ENCODE measurements at regions not wholly inside any gene's neighbourhood (a gene's known extent, or its start where the extent isn't known, plus 50 kb on each side); places are given as distances from the start of the nearest gene placed in this dataset.

DNA sequence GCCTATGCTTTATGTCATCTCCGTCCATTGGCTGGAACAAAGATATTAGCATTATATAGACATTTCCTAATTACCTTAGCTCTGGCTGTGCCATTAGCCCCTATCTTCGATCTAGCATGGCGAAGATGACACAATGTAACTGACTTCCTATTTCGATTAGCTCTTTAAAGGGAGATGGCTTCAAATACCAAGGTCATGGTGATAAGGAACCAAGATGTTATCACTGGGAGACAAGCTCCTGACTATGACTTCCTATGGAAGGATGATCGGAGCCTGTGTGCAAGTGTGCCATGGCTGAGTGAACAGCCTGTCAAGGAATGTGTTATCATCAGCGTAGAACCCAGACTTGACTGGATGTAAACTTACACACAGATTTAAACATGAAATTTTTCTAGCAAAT, 602.1 kb downstream of the PSAT1 start:
- TF ChIP-seq, protein P1, sequence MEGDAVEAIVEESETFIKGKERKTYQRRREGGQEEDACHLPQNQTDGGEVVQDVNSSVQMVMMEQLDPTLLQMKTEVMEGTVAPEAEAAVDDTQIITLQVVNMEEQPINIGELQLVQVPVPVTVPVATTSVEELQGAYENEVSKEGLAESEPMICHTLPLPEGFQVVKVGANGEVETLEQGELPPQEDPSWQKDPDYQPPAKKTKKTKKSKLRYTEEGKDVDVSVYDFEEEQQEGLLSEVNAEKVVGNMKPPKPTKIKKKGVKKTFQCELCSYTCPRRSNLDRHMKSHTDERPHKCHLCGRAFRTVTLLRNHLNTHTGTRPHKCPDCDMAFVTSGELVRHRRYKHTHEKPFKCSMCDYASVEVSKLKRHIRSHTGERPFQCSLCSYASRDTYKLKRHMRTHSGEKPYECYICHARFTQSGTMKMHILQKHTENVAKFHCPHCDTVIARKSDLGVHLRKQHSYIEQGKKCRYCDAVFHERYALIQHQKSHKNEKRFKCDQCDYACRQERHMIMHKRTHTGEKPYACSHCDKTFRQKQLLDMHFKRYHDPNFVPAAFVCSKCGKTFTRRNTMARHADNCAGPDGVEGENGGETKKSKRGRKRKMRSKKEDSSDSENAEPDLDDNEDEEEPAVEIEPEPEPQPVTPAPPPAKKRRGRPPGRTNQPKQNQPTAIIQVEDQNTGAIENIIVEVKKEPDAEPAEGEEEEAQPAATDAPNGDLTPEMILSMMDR (IDR thresholded peaks at IDR 0.05; ENCODE audit: low read depth, low read length), result no peak
- no peak for TF ChIP-seq EZH2phosphoT487 (IDR thresholded peaks at IDR 0.05; ENCODE audit: low read depth)
